ENCODE measurements at regions not wholly inside any gene's neighbourhood (a gene's known extent, or its start where the extent isn't known, plus 50 kb on each side); places are given as distances from the start of the nearest gene placed in this dataset. TPM values are rescaled to one million over a fixed set of nuclear protein-coding genes. Genes with fewer than 3 reads are reported as not detected.

DNA sequence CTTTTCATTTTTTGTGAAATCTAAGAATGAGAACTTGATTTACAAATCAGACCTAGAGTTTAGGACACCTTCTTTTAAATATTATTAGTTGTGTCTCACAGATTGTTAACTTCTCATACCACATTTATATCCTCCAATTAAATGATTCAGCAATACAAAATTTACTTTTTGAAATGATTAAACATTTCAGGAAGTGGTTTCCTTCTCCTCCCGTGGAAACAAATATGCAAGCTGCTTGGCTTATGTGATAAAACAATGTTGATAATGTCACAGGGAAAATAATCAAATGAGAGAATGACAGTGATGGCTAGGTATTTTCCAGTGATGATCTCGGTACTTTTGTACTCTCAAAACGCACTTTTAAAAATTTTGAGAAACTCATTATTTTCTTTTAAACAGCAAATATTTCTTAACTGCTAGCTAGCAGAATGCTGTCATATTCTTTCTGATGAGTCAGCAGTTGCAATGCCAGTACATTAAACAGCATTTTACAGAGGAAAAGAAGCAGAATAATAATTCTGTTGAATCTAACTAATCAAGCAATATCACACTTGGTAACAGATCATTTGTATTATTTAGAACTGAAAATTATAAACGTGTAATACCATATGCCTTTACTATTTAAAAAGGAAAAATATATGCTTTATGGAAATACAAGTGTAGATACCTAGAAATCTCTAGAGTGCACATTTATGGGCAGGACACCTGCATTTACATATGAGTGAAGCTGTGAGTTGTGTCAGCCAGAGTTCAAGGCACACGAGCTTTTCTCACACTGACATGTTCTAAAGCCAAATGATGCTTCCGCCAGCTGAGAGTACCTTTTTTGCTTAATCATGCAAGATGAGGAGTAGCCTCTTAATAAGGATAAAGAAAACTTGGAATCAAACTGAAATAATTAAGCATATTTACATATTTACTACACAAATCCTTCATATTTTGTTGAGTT is 53.6 kb upstream of the CDH18 start:
- no peak for DNase-seq (ENCODE audit: low spot score)
- CTCF ChIA-PET (ENCODE audit: unreplicated experiment): no interaction called here
- Histone ChIP-seq H2AFZ (ENCODE audit: low read length) (no peak overlapping the region), H3K9me3 (ENCODE audit: low read length) (no peaks in the 10 kb centered on the region), H3K9me2 (ENCODE audit: insufficient read depth, low read length) (no peaks in the 10 kb centered on the region), H3K4me1 (ENCODE audit: insufficient read depth, low read length, poor library complexity, severe bottlenecking) (no peaks in the 10 kb centered on the region), H4K20me1 (ENCODE audit: insufficient read depth, low read length) (no peaks in the 10 kb centered on the region), H3K4me3 (ENCODE audit: low read depth, low read length, poor library complexity, severe bottlenecking) (no peak overlapping the region), H3K4me2 (ENCODE audit: low read length) (no peak overlapping the region), H3K27ac (ENCODE audit: low read depth, low read length, poor library complexity, severe bottlenecking) (no peak overlapping the region), H3K36me3 (ENCODE audit: insufficient read depth, low read length) (no peaks in the 10 kb centered on the region), H3K79me2 (ENCODE audit: insufficient read depth, low read depth, low read length) (no peaks in the 10 kb centered on the region)
- intact Hi-C loops (cut with micrococcal nuclease; ENCODE audit: unreplicated experiment): no loop called here
- POLR2A ChIA-PET: interaction anchor here (0.7 to 1.1 kb wide), 4 partner anchors 16 to 411 kb away, joined by 3 to 4 read pairs (median 4); no protein-coding TSS in a partner anchor
- TF ChIP-seq EZH2phosphoT487 (IDR thresholded peaks at IDR 0.05; ENCODE audit: borderline replicate concordance, low read depth, low read length): no peak
- TF ChIP-seq, protein P1, sequence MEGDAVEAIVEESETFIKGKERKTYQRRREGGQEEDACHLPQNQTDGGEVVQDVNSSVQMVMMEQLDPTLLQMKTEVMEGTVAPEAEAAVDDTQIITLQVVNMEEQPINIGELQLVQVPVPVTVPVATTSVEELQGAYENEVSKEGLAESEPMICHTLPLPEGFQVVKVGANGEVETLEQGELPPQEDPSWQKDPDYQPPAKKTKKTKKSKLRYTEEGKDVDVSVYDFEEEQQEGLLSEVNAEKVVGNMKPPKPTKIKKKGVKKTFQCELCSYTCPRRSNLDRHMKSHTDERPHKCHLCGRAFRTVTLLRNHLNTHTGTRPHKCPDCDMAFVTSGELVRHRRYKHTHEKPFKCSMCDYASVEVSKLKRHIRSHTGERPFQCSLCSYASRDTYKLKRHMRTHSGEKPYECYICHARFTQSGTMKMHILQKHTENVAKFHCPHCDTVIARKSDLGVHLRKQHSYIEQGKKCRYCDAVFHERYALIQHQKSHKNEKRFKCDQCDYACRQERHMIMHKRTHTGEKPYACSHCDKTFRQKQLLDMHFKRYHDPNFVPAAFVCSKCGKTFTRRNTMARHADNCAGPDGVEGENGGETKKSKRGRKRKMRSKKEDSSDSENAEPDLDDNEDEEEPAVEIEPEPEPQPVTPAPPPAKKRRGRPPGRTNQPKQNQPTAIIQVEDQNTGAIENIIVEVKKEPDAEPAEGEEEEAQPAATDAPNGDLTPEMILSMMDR (conservative IDR thresholded peaks at IDR 0.05; ENCODE audit: low read length): no peak
- no TSS peak for BruUV-seq (replicated peaks)

DNA sequence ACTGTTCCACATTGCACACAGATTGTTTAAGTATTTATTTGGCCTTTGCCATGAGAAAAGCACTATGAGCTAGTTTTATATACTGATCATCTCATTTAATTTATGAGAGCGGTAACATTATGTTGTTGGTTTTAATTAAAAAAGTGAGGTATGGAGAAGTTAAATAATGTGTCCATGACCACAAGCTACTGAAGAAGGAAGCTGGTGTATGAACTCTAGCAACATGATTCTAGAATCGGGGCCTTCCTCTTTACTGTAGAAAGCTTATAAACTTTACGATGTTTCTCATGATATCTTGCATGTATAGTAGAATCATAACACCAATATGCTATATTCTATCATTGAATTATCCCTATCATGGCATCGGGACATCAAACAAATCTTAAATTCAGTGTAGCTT is 52.9 kb upstream of the CDH18 start:
- H4K20me1 ChIP-seq (ENCODE audit: insufficient read depth, low read length): no peaks in the 10 kb centered on the region
- no TSS peak for BruUV-seq (replicated peaks)
- no peak for DNase-seq (ENCODE audit: low spot score)
- no peak for TF ChIP-seq EZH2phosphoT487 (IDR thresholded peaks at IDR 0.05; ENCODE audit: borderline replicate concordance, low read depth, low read length)
- TF ChIP-seq, protein P1 (conservative IDR thresholded peaks at IDR 0.05; ENCODE audit: low read length): no peak
- no peak overlapping the region for H3K27ac ChIP-seq (ENCODE audit: low read depth, low read length, poor library complexity, severe bottlenecking)
- no peak overlapping the region for H3K4me2 ChIP-seq (ENCODE audit: low read length)
- no peaks in the 10 kb centered on the region for H3K4me1 ChIP-seq (ENCODE audit: insufficient read depth, low read length, poor library complexity, severe bottlenecking)
- H3K36me3 ChIP-seq (ENCODE audit: insufficient read depth, low read length): no peaks in the 10 kb centered on the region
- ChIA-PET CTCF (ENCODE audit: unreplicated experiment) (no interaction called here), POLR2A (interaction anchor here (1.1 kb wide), 1 partner anchor 16 kb away, joined by 3 read pairs; no protein-coding TSS in a partner anchor)
- H2AFZ ChIP-seq (ENCODE audit: low read length): no peak overlapping the region
- H3K79me2 ChIP-seq (ENCODE audit: insufficient read depth, low read depth, low read length): no peaks in the 10 kb centered on the region
- H3K4me3 ChIP-seq (ENCODE audit: low read depth, low read length, poor library complexity, severe bottlenecking): no peak overlapping the region
- no peaks in the 10 kb centered on the region for H3K9me2 ChIP-seq (ENCODE audit: insufficient read depth, low read length)
- intact Hi-C loops (cut with micrococcal nuclease; ENCODE audit: unreplicated experiment): no loop called here
- no peaks in the 10 kb centered on the region for H3K9me3 ChIP-seq (ENCODE audit: low read length)

Small RNA genes in the stretch of these regions (small RNA-seq; reads per million reads assigned to genes)
- gene AC093303.1: not detected

Data from OCI-LY7 (cell line).